ENCODE measurements at regions not wholly inside any gene's neighbourhood (a gene's known extent, or its start where the extent isn't known, plus 50 kb on each side); places are given as distances from the start of the nearest gene placed in this dataset.
A peak's percentile ranks its signal among the peaks of the same experiment; 100 is the strongest.

DNA sequence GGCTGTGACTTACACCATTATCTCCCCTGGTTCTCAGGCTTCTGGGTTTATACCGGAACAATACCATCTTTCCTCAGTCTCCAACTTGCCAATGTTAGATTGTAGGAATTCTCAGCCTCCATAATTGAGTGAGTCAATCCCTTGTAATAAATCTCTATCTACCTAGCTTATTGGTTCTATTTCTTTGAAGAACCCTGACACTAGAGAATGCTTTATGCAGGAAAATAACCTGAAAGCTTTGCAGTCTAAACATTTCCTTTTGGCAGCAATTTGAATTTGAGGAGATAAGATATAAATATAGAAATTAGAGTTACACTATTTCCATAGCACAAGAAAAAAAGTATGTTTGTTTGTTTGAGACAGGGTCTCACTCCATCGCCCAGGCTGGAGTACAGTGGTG, 278.1 kb upstream of the CDH18 start:
- peak; percentile 68 for DNase-seq

GRCh38 chr5:20262896-20263295, 274.9 kb upstream of the CDH18 start:
- DNase-seq = no peak

DNA sequence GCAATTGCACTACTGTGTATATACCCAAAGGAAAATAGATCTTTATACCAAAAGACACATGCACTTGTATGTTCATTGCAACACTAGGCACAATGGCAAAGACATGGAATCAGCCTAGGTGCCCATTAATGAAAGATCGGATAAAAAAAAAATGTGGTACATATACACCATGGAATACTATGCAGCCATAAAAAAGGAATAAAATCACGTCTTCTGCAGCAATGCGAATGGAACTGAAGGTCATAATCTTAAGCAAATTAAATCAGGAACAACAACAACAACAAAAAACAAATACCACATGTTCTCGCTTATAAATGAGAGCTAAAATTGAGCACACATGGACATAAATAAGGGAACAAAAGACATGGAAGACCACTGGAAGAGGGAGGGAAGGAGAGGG, 266.7 kb upstream of the CDH18 start:
- no peak for DNase-seq

DNA sequence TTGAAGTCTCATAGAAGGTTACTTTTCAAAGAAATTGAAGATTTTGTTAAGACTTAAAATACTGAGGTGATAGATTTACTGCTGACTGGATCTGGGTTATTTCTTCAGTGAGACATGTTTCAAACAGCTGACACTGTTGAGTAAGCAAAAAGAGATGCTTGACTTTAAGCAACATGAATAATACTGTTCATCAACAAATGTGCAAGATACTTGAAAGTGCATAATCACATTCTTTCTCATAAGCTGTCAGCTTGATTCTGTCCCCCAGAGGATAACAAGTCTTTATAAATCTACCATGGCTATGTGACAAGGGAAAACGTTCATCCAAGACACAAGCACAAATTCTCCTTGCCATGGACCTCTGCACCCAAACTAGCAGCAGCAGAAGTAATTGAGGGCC, 260.1 kb upstream of the CDH18 start:
- no peak for DNase-seq

DNA sequence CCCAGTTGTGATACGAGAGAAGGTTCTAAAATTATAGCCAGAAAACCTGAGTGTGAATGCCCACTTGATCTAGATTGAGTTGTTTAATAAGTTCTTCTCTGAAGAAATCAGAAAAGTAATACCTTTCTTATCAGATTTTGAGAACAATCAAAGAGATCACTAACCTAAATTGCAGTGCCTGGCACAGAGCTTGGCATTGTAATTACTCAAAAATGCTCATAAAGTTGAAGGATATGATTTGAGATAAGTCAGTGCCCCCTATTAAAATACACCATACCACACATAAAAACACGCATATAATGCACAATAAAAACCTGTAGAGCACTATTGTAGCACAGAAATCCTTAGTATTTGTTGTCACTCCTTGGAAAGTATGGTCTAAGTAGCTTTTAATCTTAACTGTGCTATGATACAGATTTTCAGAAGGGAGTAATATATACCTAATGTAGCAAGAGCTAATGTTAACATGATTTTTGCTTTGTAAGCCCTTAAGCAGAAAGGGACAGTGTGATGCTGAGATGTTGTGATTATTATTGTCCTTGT, 257.5 kb upstream of the CDH18 start:
- no peak for DNase-seq

- DNase-seq = no peak
Observed at GRCh38 chr5:20241351-20241750, 253.4 kb upstream of the CDH18 start.

- DNase-seq = no peak
Observed at GRCh38 chr5:20231040-20231439, 243.0 kb upstream of the CDH18 start.

DNA sequence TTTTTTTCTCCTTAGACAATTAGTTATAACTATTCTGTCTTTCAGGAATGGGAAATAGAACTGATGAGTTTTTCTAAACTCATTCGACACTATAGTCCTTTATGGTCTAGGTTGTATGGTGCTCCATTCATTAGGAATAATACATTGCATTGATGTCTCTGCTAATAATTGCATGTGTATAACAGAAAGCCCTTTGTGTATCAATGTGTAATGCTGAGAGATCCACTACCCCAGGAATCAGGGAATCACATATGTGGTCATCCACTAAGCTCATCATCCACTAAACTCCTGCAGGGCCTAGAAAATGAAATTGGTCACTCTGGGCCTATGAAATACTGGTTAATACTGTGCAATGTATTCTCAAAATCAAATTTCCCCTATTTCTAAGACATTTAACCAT, 242.0 kb upstream of the CDH18 start:
- DNase-seq = no peak

GRCh38 chr5:20229303-20230005, 241.5 kb upstream of the CDH18 start:
- DNase-seq = no peak

- no peak for DNase-seq
Observed at GRCh38 chr5:20224966-20225365, 237.0 kb upstream of the CDH18 start.

DNA sequence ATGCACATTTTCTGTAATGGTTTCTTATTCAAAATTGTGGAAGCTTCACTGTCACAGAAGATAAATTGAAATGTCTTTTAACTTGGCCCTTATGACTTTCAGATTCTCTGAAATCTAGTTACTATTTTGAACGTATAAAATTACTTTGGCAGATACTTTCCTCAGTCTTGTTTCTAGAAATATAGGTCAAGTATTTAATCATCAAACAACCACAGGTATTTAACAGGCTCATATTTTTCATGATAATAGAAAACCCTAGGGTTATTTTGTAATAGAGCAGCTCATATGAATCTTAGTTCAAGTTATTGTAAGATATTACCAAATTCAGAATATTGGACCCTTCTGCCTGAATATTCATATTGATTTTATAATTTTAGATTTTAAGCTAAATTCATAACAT, 236.0 kb upstream of the CDH18 start:
- DNase-seq = peak; percentile 62

DNA sequence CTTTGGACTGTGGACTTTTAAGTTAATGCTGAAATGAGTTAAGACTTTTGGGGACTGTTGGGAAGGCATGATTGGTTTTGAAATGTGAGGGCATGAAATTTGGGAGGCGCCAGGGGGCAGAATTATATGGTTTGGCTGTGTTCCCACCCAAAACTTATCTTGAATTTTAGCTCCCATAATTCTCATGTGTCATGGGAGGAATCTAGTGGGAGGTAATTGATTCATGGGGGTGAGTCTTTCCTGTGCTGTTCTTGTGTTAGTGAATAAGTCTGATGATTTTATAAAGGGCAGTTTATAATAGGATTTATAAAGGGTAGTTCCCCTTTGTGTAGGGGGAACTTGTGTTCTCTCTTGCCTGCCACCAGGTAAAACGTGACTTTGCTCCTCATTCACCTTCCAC, 235.5 kb upstream of the CDH18 start:
- peak; percentile 74 for DNase-seq

- DNase-seq = no peak
Observed at GRCh38 chr5:20215257-20215656, 227.3 kb upstream of the CDH18 start.

- DNase-seq = no peak
Observed at GRCh38 chr5:20213803-20214202, 225.8 kb upstream of the CDH18 start.

- DNase-seq = no peak
Observed at GRCh38 chr5:20212701-20213100, 224.7 kb upstream of the CDH18 start.

GRCh38 chr5:20166456-20166855, 178.5 kb upstream of the CDH18 start:
- no peak for DNase-seq

DNA sequence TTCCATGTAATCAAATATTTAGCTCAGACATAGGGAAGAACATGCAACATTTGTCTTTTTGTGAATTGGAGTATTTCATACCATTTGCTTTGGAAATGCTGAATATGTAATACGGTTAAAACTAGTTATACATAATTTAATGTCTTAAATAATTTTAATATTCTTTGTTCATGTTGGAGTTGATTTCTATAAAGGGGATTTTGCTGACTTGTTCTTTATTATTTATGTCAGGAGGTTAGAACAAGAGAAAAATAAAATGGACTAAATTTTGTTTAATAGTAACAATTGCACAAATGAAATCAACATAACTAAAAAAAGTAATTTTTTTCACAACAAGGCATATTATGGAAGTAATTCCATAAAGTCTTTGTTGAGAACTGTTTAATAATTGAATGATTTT, 170.0 kb upstream of the CDH18 start:
- no peak for DNase-seq

DNA sequence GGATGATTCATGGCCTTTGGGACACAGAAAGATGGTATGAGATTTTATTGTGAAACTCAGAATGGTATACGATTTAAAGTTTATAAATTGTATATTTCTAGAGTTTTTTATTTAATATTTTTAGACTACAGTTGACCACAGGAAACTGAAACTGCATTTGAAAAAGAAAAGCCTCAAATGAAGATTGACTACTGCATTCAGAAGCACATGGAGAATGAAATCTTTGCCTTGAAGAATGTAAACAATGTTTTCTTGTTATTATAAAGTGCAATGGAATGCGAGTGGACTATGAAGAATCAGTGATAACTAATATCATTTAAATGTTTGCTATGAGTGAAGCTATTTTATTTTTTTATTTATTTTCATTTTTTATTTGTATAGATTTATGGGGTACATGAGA, 169.1 kb upstream of the CDH18 start:
- DNase-seq = peak; percentile 16

- DNase-seq = no peak
Observed at GRCh38 chr5:20145240-20145639, 157.2 kb upstream of the CDH18 start.

GRCh38 chr5:20129501-20129900, 141.5 kb upstream of the CDH18 start:
- no peak for DNase-seq

DNA sequence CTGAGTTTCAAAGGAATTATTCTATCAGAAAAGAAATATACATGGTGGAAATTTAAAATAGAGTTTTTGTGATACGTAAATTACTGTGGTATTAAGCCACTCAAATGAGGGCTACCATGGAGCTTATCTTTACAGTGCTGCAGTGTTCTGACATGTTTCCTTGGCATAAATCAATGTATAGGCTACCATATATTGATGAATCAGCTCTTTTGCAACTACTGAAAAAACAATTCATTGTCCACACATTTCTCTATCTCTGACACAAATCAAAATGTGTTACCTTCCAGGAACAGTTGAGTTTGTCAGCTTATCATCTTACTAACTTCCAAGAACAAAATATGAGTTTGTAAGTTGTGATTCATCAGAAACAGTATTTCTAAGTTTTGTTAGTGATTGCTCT, 140.3 kb upstream of the CDH18 start:
- no peak for DNase-seq

DNA sequence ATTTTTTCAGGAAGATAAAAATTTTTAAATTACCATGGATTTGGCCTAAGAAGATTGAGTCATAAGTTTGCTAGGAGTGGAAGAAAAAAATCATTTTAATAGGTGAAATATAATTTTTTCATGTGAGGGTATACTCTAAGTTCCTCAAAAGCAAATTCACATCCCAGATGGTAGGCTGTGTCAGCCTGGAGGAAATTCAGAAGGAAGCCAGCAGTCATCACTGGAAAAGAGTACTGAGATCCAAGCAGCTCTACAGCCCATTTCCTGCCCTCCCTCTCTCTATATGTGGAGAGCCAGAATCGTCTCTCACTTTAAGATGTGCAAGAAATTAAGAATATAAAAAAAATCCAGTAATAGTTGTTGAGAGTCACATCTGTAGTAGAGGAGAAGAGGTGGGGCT, 126.5 kb upstream of the CDH18 start:
- DNase-seq = no peak

DNA sequence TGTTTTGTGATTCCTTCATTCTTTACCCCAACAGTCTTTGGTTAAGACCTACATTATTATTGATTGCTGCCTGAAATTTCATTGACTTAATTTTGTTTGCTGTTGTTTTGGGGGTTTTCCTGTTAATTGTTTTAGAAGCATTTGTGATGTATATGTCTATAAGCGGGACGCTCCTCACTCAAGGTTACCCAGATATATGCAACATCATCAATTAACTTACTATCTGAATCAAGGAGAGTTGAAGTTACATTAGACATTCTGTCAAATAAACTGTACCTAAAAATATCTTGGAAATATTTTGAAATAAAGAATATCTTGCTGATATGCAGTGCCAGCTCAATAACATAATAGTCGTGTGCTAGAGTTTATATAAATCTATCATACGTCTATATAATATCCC, 125.9 kb upstream of the CDH18 start:
- no peak for DNase-seq

GRCh38 chr5:20113031-20113715, 125.2 kb upstream of the CDH18 start:
- DNase-seq = peak; percentile 72

DNA sequence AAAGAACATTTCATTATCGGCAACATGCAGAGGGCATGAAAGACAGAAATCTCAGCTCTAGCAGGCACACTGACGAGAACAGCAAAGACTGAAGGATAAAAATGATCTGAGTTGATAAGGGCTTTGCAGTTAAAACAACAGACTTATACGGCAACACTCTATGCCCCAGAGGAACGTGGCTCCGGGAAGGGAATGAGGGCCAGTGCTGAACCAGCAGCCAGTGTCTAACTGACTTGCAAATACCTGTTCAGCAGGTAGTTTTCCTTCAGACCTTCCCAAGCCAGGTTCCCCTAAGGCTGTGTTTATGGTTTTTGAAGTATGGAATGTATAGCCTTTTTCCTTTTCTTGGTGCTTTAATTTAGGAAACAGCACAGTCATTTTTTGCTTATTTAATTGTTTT, 121.3 kb upstream of the CDH18 start:
- DNase-seq = no peak
